GM12875 (cell line): ENCODE measurements at regions not wholly inside any gene's neighbourhood (a gene's known extent, or its start where the extent isn't known, plus 50 kb on each side); places are given as distances from the start of the nearest gene placed in this dataset.
A peak's percentile ranks its signal among the peaks of the same experiment; 100 is the strongest.

ENCODE experiments used
- H3K4me3 ChIP-seq: one replicate; pipeline ENCODE4 v1.5.1; 2011; ENCODE audit warnings: low read depth, low read length, control low read depth
- TF ChIP-seq, protein P1 (sequence below): IDR thresholded peaks from 2 replicates; pipeline ENCODE4 v1.5.1; 2011; ENCODE audit warnings: low read depth, mild to moderate bottlenecking, control low read depth, inconsistent platforms, low read length, moderate library complexity, borderline replicate concordance; ENCODE audit not compliant: insufficient read depth

DNA sequence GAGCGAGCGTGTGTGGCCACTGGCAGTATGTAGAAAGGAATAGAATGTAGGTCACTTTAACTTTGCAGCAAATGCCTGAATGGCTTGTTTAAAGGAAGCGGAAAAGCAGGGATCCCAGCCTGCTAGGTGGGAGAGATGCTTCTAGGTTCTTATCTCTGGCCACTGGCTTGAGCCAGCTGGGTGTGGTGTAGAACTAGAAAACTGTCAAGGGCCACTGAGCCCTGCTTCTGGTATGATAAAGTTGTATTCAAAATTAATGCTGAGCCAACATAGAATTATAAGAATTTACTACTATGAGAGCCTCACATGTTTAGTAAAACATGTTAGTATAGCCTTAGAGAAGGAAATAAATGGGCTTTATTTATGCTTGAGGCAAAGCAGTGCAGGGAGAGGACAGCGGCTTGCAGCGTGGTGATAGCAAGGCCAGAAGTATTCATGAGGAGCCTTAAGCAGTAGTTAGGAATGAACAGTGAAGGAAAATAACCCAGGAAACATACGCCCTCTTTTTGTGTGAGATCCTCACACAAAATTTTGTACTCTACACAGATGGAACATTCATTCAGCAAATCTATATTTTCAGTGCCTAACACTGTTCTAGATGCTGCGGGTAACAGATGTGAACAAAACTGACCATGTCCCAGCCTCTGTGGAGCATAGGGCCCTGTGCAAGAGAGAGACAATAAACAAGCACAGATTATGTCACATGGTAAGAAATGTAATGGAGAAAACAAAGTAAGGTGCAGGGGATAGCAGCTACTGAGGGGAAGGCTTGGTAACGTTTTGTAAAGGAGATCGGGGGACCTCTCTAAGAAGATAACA is 863.2 kb downstream of the DIAPH3 start:
- TF ChIP-seq, protein P1, sequence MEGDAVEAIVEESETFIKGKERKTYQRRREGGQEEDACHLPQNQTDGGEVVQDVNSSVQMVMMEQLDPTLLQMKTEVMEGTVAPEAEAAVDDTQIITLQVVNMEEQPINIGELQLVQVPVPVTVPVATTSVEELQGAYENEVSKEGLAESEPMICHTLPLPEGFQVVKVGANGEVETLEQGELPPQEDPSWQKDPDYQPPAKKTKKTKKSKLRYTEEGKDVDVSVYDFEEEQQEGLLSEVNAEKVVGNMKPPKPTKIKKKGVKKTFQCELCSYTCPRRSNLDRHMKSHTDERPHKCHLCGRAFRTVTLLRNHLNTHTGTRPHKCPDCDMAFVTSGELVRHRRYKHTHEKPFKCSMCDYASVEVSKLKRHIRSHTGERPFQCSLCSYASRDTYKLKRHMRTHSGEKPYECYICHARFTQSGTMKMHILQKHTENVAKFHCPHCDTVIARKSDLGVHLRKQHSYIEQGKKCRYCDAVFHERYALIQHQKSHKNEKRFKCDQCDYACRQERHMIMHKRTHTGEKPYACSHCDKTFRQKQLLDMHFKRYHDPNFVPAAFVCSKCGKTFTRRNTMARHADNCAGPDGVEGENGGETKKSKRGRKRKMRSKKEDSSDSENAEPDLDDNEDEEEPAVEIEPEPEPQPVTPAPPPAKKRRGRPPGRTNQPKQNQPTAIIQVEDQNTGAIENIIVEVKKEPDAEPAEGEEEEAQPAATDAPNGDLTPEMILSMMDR: no peak
- H3K4me3 ChIP-seq: no peak overlapping the region

DNA sequence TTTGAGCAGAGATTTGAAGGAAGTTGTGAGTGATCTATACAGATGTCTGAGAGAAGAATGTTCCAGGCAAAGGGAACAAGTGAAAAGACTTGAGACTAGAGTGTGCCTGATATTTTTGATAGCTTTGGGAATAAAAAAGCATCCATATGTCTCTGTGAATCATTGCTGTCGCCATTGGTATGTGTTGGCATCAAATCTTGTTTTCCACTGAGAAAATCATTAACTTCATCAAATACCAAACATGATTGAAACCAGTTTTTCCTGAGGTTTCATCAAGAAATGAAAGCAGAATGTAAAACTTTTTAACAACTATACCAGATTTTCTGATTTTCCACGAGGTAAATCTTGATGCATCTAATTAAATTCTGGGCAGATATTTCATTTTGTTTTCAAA is 862.6 kb downstream of the DIAPH3 start:
- no peak overlapping the region for H3K4me3 ChIP-seq
- TF ChIP-seq, protein P1: no peak

DNA sequence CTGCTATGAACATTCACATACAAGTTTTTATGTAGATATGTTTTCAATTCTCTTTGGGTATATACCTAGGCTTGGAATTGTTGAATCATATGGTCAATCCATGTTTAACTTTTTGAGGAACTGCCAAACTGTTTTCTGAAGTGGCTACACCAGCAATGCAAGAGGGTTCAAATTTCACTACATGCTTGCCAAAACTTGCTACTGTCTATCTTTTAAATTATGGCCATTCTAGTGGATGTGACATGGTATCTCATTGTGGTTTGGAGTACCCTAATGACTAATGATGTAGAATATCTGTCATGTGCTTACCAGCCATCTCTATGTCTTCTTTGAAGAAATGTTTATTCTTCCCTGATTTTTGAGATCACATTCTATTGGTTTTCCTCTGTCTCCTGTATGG is 860.3 kb downstream of the DIAPH3 start:
- TF ChIP-seq, protein P1: no peak
- no peak overlapping the region for H3K4me3 ChIP-seq

DNA sequence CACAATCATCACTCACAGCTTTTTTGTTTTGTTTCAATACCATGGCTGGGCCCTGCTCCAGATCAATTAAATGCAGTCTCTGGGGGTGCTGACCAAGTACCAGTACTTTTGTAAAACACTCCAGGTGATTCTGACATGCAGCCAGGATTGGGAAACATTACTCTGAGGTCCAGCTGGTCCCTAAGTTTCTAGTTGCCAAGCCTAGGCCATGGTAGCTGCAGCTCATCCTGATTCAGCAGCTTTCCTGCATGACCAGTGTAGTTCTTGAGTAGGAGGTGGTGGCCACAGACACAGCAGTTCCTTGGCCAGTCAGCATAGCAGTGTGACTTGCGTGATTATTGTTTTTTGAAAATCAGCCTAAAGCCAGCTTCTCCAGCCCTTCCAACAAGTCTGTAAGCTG is 859.1 kb downstream of the DIAPH3 start:
- no peak overlapping the region for H3K4me3 ChIP-seq
- TF ChIP-seq, protein P1: no peak

DNA sequence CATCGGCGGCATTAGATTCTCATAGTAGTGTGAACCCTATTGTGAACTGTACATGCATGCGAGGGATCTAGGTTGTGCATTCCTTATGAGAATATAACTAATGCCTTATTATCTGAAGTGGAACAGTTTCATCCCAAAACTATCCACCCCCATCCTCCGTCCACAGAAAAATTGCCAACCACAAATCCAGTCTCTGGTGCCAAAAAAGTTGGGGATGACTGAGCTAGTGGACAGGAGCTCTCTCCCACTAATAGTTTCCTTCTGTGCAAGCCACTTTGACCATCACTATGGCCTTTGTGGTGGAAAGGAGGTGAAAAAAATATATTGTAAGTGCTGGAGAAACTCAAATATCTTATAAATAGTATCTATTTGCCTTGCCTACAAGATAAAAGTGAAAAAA is 857.8 kb downstream of the DIAPH3 start:
- H3K4me3 ChIP-seq: no peak overlapping the region
- TF ChIP-seq, protein P1: no peak

DNA sequence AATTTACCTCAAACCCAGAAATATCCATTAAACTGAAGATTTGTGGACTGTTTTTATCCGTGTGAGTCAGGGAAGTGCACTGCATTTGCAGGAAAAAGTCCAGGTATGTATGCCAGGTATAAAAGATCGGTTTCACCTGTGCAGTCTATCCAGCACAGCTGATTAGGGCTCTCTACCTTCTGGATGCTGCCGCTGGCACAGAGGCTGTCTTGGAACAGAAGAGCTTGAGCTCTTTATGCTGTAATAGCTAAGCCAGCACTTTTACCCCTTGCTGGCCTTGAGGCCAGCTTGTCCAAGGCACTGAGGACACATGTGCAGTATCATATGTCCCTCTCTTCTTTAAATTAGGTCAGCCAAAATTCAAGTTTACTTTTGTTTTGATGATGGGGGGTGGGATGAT is 851.0 kb downstream of the DIAPH3 start:
- TF ChIP-seq, protein P1: no peak
- H3K4me3 ChIP-seq: no peak overlapping the region

DNA sequence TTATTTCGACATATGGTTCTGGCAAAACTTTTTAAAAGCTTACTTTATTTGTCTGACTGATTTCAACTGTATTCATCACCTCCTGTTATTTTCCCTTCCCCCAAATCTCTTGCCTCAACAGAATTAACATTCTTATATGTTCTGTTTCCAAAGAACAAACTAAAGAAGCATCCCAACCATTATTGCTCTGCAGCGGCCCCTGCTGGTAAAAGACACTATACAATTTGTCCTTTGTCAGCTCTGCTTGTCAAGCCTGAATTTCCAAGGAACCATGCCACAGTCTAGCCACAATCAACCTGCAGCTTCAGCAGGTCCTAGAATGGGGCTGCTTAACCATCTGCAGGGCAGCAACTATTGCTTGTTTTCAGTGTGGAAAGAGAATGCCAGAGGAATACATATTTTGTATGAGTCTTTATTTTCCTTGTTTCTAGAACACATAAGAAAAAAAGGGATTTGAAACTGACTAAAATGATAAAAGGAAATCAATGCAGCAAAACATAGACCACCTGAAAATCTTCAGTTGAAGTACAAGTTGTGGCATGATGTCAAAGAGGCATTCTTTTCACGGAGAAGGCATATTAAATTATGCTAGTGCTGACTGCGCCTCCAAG is 845.3 kb downstream of the DIAPH3 start:
- no peak overlapping the region for H3K4me3 ChIP-seq
- TF ChIP-seq, protein P1: peak; percentile 66
